Uterus (tissue), 2 donors: ENCODE measurements at regions not wholly inside any gene's neighbourhood (a gene's known extent, or its start where the extent isn't known, plus 50 kb on each side); places are given as distances from the start of the nearest gene placed in this dataset.

Experiments used
- POLR2A ChIP-seq, 2 donors: fragments of 450-650 bp; IDR thresholded peaks; one replicate each; pipeline ENCODE4 v1.6.1; 2016; ENCODE audit warnings: antibody characterized with exemption in 2 of 2, mild to moderate bottlenecking in 1 of 2, moderate library complexity in 1 of 2
- TF ChIP-seq, protein P1 (sequence below), 4 experiments: fragments of 200-600 bp in 2 of 4; fragments of 450-650 bp in 2 of 4; sonication (generic) in 2 of 4; IDR thresholded peaks; one replicate each; pipeline ENCODE4 v1.5.1; 2016 to 2019; ENCODE audit warnings: antibody characterized with exemption in 4 of 4, mild to moderate bottlenecking in 2 of 4, moderate library complexity in 1 of 4

DNA sequence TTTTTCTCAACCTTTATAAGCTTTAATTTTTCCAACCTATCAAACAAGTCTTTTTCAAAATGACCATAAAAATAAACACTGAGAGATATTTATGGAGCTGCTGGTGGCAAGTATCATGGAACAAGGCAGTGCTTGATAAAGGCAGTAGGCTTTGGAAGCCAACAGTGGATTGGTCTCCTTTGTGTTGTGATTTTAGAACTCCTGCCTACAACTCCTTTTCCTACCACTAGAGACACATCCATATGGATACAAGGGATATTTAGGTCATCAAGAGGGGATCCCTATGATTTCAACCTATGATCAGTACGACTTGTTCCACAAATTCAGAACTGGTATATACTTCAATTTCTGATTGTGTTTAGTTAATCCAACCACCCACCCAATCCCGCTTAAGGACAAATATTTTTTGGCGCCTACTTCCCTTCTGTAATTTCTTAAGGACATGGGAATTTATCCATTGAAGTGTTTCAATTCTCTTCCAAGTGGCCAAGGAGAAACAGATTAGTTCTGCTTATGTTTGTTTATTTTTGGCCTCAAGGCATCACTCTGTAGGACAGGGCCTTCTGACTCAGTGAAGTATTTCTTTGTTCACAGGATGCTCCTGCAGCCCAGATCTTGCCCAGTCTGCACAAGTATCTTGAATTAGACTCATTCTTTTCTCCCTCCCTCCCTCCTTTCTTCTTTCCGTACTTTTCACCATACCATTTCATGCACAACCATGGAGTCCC is 2119.6 kb upstream of the PIK3C3 start:
- TF ChIP-seq, protein P1, sequence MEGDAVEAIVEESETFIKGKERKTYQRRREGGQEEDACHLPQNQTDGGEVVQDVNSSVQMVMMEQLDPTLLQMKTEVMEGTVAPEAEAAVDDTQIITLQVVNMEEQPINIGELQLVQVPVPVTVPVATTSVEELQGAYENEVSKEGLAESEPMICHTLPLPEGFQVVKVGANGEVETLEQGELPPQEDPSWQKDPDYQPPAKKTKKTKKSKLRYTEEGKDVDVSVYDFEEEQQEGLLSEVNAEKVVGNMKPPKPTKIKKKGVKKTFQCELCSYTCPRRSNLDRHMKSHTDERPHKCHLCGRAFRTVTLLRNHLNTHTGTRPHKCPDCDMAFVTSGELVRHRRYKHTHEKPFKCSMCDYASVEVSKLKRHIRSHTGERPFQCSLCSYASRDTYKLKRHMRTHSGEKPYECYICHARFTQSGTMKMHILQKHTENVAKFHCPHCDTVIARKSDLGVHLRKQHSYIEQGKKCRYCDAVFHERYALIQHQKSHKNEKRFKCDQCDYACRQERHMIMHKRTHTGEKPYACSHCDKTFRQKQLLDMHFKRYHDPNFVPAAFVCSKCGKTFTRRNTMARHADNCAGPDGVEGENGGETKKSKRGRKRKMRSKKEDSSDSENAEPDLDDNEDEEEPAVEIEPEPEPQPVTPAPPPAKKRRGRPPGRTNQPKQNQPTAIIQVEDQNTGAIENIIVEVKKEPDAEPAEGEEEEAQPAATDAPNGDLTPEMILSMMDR (IDR thresholded peaks at IDR 0.05), result no peak
- no peak for TF ChIP-seq POLR2A (IDR thresholded peaks at IDR 0.05)
